HG03280 (cell line): ENCODE measurements at regions not wholly inside any gene's neighbourhood (a gene's known extent, or its start where the extent isn't known, plus 50 kb on each side); places are given as distances from the start of the nearest gene placed in this dataset.
"Not testable (repeated sequence)": the region's sequence is repeated elsewhere in the genome, so short reads cannot be mapped to it uniquely, and the experiment has no call there.

Source experiments
- ATAC-seq: cut with Tn5 transposase; IDR thresholded peaks from one replicate; pipeline ENCODE4 v1.9.1; 2021; ENCODE audit warnings: mild to moderate bottlenecking, moderate library complexity; ENCODE audit not compliant: unreplicated experiment

GRCh38 chr16:86948046-86948445, 369.1 kb downstream of the C16orf95 start:
- ATAC-seq = no peak

- ATAC-seq = no peak
Observed at GRCh38 chr16:86949116-86949515, 368.1 kb downstream of the C16orf95 start.

- ATAC-seq = no peak
Observed at GRCh38 chr16:86949630-86950029, 367.6 kb downstream of the C16orf95 start.

- ATAC-seq = no peak
Observed at GRCh38 chr16:86951041-86951822, 366.0 kb downstream of the C16orf95 start.

GRCh38 chr16:86951831-86952598, 365.2 kb downstream of the C16orf95 start:
- no peak for ATAC-seq

- ATAC-seq = no peak
Observed at GRCh38 chr16:86952769-86953168, 364.4 kb downstream of the C16orf95 start.

- ATAC-seq = no peak
Observed at GRCh38 chr16:86953631-86954391, 363.4 kb downstream of the C16orf95 start.

- ATAC-seq = no peak
Observed at GRCh38 chr16:86955136-86955855, 361.9 kb downstream of the C16orf95 start.

GRCh38 chr16:86956437-86956836, 360.8 kb downstream of the C16orf95 start:
- no peak for ATAC-seq

GRCh38 chr16:86957662-86958198, 359.5 kb downstream of the C16orf95 start:
- not testable (repeated sequence) for ATAC-seq

GRCh38 chr16:86958423-86958822, 358.8 kb downstream of the C16orf95 start:
- ATAC-seq = no peak

- no peak for ATAC-seq
Observed at GRCh38 chr16:86959091-86959651, 358.0 kb downstream of the C16orf95 start.

- no peak for ATAC-seq
Observed at GRCh38 chr16:86959729-86960128, 357.5 kb downstream of the C16orf95 start.

- ATAC-seq = no peak
Observed at GRCh38 chr16:86960266-86960665, 356.9 kb downstream of the C16orf95 start.

- ATAC-seq = no peak
Observed at GRCh38 chr16:86961171-86961601, 356.0 kb downstream of the C16orf95 start.

- no peak for ATAC-seq
Observed at GRCh38 chr16:86962259-86962658, 354.9 kb downstream of the C16orf95 start.

- no peak for ATAC-seq
Observed at GRCh38 chr16:86962913-86963312, 354.3 kb downstream of the C16orf95 start.

GRCh38 chr16:86963600-86964575, 353.3 kb downstream of the C16orf95 start:
- no peak for ATAC-seq

GRCh38 chr16:86964796-86965241, 352.4 kb downstream of the C16orf95 start:
- ATAC-seq = no peak
